ENCODE measurements at regions not wholly inside any gene's neighbourhood (a gene's known extent, or its start where the extent isn't known, plus 50 kb on each side); places are given as distances from the start of the nearest gene placed in this dataset.

- DNase-seq (no peak), ATAC-seq (no peak)
Observed at GRCh38 chr1:238982736-238983135, 403.6 kb upstream of the CHRM3 start.

GRCh38 chr1:238981317-238981933, 404.9 kb upstream of the CHRM3 start:
- ATAC-seq (no peak), DNase-seq (no peak)
- TF ChIP-seq CTCF (IDR thresholded peaks at IDR 0.05) = no peak
- H3K9me3 ChIP-seq = no peaks in the 10 kb centered on the region
- intact Hi-C loops (cut with DNase I, micrococcal nuclease) = no loop called here
- no peak overlapping the region for H3K4me3 ChIP-seq
- no peaks in the 10 kb centered on the region for H3K4me1 ChIP-seq (ENCODE audit: low read depth)
- H3K36me3 ChIP-seq (ENCODE audit: low read depth) = no peaks in the 10 kb centered on the region

More at GRCh38 chr1:238982736-238983135, 403.6 kb upstream of the CHRM3 start:
- Histone ChIP-seq H3K4me1 (ENCODE audit: low read depth) (no peaks in the 10 kb centered on the region), H3K9me3 (no peaks in the 10 kb centered on the region), H3K36me3 (ENCODE audit: low read depth) (no peaks in the 10 kb centered on the region), H3K4me3 (no peak overlapping the region)
- no peak for TF ChIP-seq CTCF (IDR thresholded peaks at IDR 0.05)
- intact Hi-C loops (cut with DNase I, micrococcal nuclease) = no loop called here

GRCh38 chr1:238980053-238980452, 406.3 kb upstream of the CHRM3 start:
- intact Hi-C loops (cut with DNase I, micrococcal nuclease) = no loop called here
- Histone ChIP-seq H3K4me1 (ENCODE audit: low read depth) (no peaks in the 10 kb centered on the region), H3K4me3 (no peak overlapping the region), H3K9me3 (no peaks in the 10 kb centered on the region), H3K36me3 (ENCODE audit: low read depth) (no peaks in the 10 kb centered on the region)
- ATAC-seq (no peak), DNase-seq (no peak)
- TF ChIP-seq CTCF (IDR thresholded peaks at IDR 0.05) = no peak

GRCh38 chr1:238964631-238965030, 421.7 kb upstream of the CHRM3 start:
- Histone ChIP-seq H3K9me3 (no peaks in the 10 kb centered on the region), H3K4me3 (no peak overlapping the region), H3K4me1 (ENCODE audit: low read depth) (no peaks in the 10 kb centered on the region), H3K36me3 (ENCODE audit: low read depth) (no peaks in the 10 kb centered on the region)
- intact Hi-C loops (cut with DNase I, micrococcal nuclease) = no loop called here
- ATAC-seq = no peak
- DNase-seq = no peak
- TF ChIP-seq CTCF (IDR thresholded peaks at IDR 0.05) = no peak

GRCh38 chr1:238962941-238963340, 423.4 kb upstream of the CHRM3 start:
- intact Hi-C loops (cut with DNase I, micrococcal nuclease) = no loop called here

More at GRCh38 chr1:238962941-238963340, 423.4 kb upstream of the CHRM3 start:
- ATAC-seq = no peak
- Histone ChIP-seq H3K4me3 (no peak overlapping the region), H3K9me3 (no peaks in the 10 kb centered on the region), H3K4me1 (ENCODE audit: low read depth) (no peaks in the 10 kb centered on the region), H3K36me3 (ENCODE audit: low read depth) (no peaks in the 10 kb centered on the region)
- no peak for DNase-seq
- TF ChIP-seq CTCF (IDR thresholded peaks at IDR 0.05) = no peak

Data from mucosa of descending colon (tissue), 3 donors.